Central memory CD8-positive, alpha-beta T cell (primary cell): ENCODE measurements at regions not wholly inside any gene's neighbourhood (a gene's known extent, or its start where the extent isn't known, plus 50 kb on each side); places are given as distances from the start of the nearest gene placed in this dataset.

Experiments used
- ATAC-seq: fragments of 150-1000 bp; cut with Tn5 transposase; replicated peaks from 2 replicates; pipeline ENCODE4 v1.10.0; 2022; ENCODE audit warnings: mild to moderate bottlenecking, moderate FRiP score, moderate number of reproducible peaks; ENCODE audit not compliant: poor library complexity, severe bottlenecking; ENCODE audit errors: extremely low read depth
- DNase-seq, 2 donors: peaks; one replicate each; pipeline ENCODE4 v3.0.0; 2021; ENCODE audit warnings: low spot score in 2 of 2
- H3K27ac Mint-ChIP-seq: one replicate; pipeline ENCODE4 v1.8.0; 2022; ENCODE audit warnings: low read depth, mild to moderate bottlenecking, moderate library complexity, mixed read lengths
- H3K27me3 Mint-ChIP-seq: one replicate; pipeline ENCODE4 v1.8.0; 2022; ENCODE audit warnings: mixed read lengths
- H3K36me3 Mint-ChIP-seq: one replicate; pipeline ENCODE4 v1.8.0; 2022; ENCODE audit warnings: mild to moderate bottlenecking, moderate library complexity, mixed read lengths; ENCODE audit not compliant: insufficient read depth
- H3K4me1 Mint-ChIP-seq: one replicate; pipeline ENCODE4 v1.8.0; 2022; ENCODE audit warnings: mixed read lengths
- H3K4me3 Mint-ChIP-seq: one replicate; pipeline ENCODE4 v1.8.0; 2022; ENCODE audit warnings: mild to moderate bottlenecking, moderate library complexity, mixed read lengths
- H3K9me3 Mint-ChIP-seq: one replicate; pipeline ENCODE4 v1.8.0; 2022; ENCODE audit warnings: mixed read lengths

DNA sequence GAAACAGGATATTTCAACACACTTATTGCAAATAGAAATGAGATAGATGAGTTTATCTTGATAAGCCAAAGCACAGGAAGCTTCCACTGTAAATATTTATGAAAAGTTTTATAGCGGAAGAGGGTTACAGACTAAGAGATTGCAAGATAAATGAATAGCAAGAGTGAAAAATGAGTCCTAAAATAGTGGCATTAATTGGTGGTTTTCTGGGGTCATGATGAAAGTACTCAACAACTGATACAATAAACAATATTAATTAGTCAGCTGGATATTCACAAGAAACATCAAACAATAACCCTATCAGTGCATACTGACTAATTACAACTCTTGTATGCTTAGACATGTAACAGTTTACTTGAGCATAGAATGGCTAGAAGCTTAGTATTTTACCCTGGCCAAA lies 154.8 kb upstream of the CHODL start:
- Mint-ChIP-seq H3K36me3 (no peaks in the 10 kb centered on the region), H3K27ac (no peak overlapping the region), H3K27me3 (no peaks in the 10 kb centered on the region), H3K4me1 (no peaks in the 10 kb centered on the region), H3K4me3 (no peak overlapping the region), H3K9me3 (peaks cover 39% of the 10 kb centered on the region)
- DNase-seq = no peak
- no peak for ATAC-seq

DNA sequence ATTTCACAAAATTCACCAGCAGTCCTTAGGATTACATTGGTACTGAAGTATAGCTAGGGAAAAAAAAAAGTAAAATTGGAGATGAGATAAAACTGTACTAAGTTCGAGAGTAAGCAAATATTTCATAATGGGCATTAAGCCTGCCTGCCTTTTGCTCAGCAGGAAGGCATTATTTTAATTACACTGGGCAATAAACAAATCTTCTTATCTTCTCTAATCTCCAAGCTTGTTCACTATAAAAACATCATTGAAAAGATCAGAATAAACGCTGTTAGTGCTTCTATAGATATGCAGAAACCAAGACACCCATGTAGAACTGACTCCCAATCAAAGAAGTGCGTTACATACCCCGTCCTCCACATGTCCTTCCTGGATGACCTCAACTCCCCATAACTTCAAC lies 174.2 kb upstream of the CHODL start:
- Mint-ChIP-seq H3K36me3 (no peaks in the 10 kb centered on the region), H3K4me3 (no peak overlapping the region), H3K27me3 (no peaks in the 10 kb centered on the region), H3K9me3 (peaks cover 10% of the 10 kb centered on the region), H3K4me1 (no peaks in the 10 kb centered on the region), H3K27ac (no peak overlapping the region)
- ATAC-seq (no peak), DNase-seq (no peak)

GRCh38 chr21:18069875-18070274 lies 174.8 kb upstream of the CHODL start:
- DNase-seq (no peak), ATAC-seq (no peak)
- no peaks in the 10 kb centered on the region for H3K36me3 Mint-ChIP-seq
- no peak overlapping the region for H3K4me3 Mint-ChIP-seq
- no peak overlapping the region for H3K27ac Mint-ChIP-seq
- no peaks in the 10 kb centered on the region for H3K27me3 Mint-ChIP-seq
- H3K4me1 Mint-ChIP-seq = no peaks in the 10 kb centered on the region
- peaks cover 10% of the 10 kb centered on the region for H3K9me3 Mint-ChIP-seq

DNA sequence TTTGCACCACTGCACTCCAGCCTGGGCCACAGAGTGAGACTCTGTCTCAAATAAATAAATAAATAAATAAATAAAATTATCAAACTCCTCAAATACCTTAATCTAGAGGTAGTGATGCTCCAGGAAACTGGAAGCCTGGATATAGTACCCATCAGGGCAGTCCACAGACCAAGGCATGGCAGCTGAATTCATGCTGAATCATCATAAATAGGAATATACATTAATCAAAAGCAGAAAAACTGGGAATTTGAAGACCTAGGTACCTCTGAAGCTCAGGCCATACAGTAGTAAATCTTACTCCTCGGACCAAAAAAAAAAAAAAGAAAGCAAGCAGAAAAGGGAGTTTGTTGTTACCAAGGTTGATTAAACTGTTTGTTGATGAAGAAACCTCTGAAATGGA lies 184.2 kb upstream of the CHODL start:
- DNase-seq (no peak), ATAC-seq (no peak)
- H3K4me1 Mint-ChIP-seq = no peaks in the 10 kb centered on the region
- no peak overlapping the region for H3K4me3 Mint-ChIP-seq
- no peak overlapping the region for H3K27ac Mint-ChIP-seq
- H3K36me3 Mint-ChIP-seq = no peaks in the 10 kb centered on the region
- H3K9me3 Mint-ChIP-seq = peaks cover 11% of the 10 kb centered on the region
- no peaks in the 10 kb centered on the region for H3K27me3 Mint-ChIP-seq

DNA sequence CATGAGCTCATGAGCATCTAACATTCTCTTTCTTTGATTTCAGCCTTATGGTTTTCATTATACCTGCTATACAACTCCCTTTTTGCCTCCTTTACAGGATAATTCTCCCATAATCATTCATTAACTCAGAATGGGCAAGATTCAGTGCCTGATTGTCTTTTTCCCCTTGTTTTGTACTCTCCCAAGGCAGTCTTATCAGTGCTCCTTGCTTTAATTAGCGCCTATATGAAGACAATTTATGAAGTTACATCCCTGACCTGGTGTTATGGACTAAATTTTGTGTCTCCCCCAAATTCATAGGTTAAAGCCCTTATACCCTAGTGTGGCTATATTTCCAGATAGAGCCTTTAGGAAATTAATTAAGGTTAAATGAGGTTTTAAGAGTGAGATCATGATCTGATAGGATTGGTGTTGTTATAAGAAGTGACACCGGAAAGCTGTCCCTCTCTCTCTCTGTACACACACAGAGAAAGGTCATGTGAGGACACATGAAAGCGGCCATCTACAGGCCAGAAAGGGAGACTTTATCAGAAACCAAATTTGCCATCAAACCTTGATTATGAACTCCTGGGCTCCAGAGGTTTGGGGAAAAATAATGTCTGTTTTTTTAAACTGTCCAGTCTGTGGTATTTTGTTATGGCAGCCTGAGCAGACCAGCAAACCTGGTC lies 185.8 kb upstream of the CHODL start:
- Mint-ChIP-seq H3K27me3 (no peaks in the 10 kb centered on the region), H3K27ac (no peak overlapping the region), H3K9me3 (peaks cover 9% of the 10 kb centered on the region), H3K36me3 (no peaks in the 10 kb centered on the region), H3K4me3 (no peak overlapping the region), H3K4me1 (no peaks in the 10 kb centered on the region)
- ATAC-seq (no peak), DNase-seq (no peak)

GRCh38 chr21:18053151-18053550 lies 191.5 kb upstream of the CHODL start:
- Mint-ChIP-seq H3K4me3 (no peak overlapping the region), H3K4me1 (no peaks in the 10 kb centered on the region), H3K27me3 (no peaks in the 10 kb centered on the region), H3K27ac (no peak overlapping the region), H3K9me3 (peaks cover 10% of the 10 kb centered on the region), H3K36me3 (no peaks in the 10 kb centered on the region)
- ATAC-seq (no peak), DNase-seq (no peak)

DNA sequence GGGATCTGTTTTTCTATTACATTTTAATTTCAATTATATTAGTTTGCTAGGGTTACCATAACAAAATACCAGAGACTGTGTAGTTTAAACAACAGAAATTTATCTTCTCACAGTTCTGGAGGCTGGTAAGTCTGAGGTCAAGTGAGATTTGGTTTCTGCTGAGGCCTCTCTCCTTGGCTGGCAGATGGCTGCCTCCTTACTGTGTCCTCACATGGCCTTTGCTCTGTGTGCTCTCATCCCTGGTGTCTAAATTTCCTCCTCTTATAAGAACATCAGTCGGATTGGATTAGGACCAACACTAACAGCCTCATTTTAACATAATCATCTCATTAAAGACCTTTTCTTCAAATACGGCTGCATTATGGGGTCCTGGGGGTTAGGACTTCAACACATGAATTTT lies 195.2 kb upstream of the CHODL start:
- Mint-ChIP-seq H3K9me3 (peaks cover 10% of the 10 kb centered on the region), H3K4me1 (no peaks in the 10 kb centered on the region), H3K27ac (no peak overlapping the region), H3K4me3 (no peak overlapping the region), H3K27me3 (no peaks in the 10 kb centered on the region), H3K36me3 (no peaks in the 10 kb centered on the region)
- DNase-seq (no peak), ATAC-seq (no peak)

- Mint-ChIP-seq H3K4me3 (no peak overlapping the region), H3K27ac (no peak overlapping the region), H3K9me3 (no peaks in the 10 kb centered on the region), H3K36me3 (no peaks in the 10 kb centered on the region), H3K4me1 (no peaks in the 10 kb centered on the region), H3K27me3 (no peaks in the 10 kb centered on the region)
- no peak for DNase-seq
- no peak for ATAC-seq
These were observed 203.6 kb upstream of the CHODL start for GRCh38 chr21:18041012-18041411.

DNA sequence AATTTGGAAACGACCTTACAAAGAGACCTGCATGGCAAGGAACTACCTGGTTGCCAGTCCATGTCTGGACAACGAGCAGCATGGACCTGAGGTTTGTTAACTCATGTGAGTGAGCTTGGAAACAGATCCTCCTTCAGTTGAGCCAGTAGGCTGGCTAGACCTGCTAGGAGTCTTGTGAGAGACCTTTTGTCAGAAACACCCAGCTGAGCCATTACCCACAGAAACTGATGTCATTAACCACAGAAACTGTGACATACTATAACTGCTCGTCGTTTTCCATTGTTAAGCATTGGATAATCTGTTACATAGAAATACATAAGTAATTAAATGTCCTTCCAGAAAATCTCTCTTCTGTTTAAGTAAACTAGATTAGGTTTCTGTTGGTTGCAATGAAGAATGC lies 211.1 kb upstream of the C21orf91 start:
- H3K27ac Mint-ChIP-seq = no peak overlapping the region
- no peaks in the 10 kb centered on the region for H3K9me3 Mint-ChIP-seq
- DNase-seq (no peak), ATAC-seq (no peak)
- H3K4me3 Mint-ChIP-seq = no peak overlapping the region
- H3K27me3 Mint-ChIP-seq = no peaks in the 10 kb centered on the region
- no peaks in the 10 kb centered on the region for H3K4me1 Mint-ChIP-seq
- no peaks in the 10 kb centered on the region for H3K36me3 Mint-ChIP-seq

GRCh38 chr21:18026359-18026758 lies 207.2 kb upstream of the C21orf91 start:
- DNase-seq (no peak), ATAC-seq (no peak)
- no peak overlapping the region for H3K4me3 Mint-ChIP-seq

GRCh38 chr21:18023711-18024110 lies 204.6 kb upstream of the C21orf91 start:
- Mint-ChIP-seq H3K9me3 (no peaks in the 10 kb centered on the region), H3K4me1 (no peaks in the 10 kb centered on the region), H3K36me3 (no peaks in the 10 kb centered on the region), H3K27me3 (no peaks in the 10 kb centered on the region), H3K4me3 (no peak overlapping the region), H3K27ac (no peak overlapping the region)
- ATAC-seq (no peak), DNase-seq (no peak)

More at GRCh38 chr21:18026359-18026758, 207.2 kb upstream of the C21orf91 start:
- Mint-ChIP-seq H3K36me3 (no peaks in the 10 kb centered on the region), H3K9me3 (no peaks in the 10 kb centered on the region), H3K27me3 (no peaks in the 10 kb centered on the region), H3K27ac (no peak overlapping the region), H3K4me1 (no peaks in the 10 kb centered on the region)

DNA sequence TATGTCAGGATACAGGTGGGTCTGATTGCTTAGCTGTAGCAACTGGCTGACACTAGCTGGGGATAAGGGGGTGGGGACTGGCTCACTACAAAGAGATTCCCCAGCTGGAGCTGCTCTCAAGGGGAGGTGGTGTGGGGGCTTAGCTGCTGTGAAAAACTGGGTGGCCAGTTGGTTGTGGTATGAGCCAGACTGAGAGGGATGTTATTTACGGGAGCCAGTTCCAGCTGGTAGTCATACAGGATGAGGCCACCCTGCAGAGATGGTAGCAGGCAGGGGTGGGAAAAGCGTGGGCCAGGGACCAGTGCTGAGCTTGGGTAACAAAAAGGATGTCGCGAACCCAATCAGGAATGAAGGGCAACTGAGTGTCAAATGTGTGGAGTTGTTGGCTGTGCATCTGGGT lies 204.0 kb upstream of the C21orf91 start:
- H3K4me3 Mint-ChIP-seq = no peak overlapping the region
- no peaks in the 10 kb centered on the region for H3K27me3 Mint-ChIP-seq
- no peaks in the 10 kb centered on the region for H3K36me3 Mint-ChIP-seq
- no peaks in the 10 kb centered on the region for H3K4me1 Mint-ChIP-seq
- H3K27ac Mint-ChIP-seq = no peak overlapping the region
- H3K9me3 Mint-ChIP-seq = no peaks in the 10 kb centered on the region
- DNase-seq (no peak), ATAC-seq (no peak)

DNA sequence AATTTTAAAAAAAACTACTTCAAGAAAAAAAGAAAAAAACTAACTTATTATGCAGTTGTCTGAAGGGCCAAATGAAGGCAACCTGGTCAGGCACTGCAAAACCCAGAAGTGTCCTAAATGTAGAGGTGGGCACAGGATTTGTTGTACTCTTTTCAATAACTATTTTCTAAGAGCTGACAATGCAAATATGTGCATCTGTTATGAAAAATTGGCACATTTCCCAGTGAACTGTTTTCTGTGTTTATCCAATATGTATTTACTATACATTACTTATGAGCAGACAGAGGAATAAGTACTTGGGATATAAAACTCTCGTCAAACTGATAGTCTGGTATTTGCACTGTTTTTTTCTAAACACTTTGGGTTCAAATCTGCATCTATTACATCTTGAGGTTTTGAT lies 188.0 kb upstream of the C21orf91 start:
- Mint-ChIP-seq H3K9me3 (no peaks in the 10 kb centered on the region), H3K4me1 (no peaks in the 10 kb centered on the region), H3K27me3 (no peaks in the 10 kb centered on the region), H3K27ac (no peak overlapping the region), H3K36me3 (no peaks in the 10 kb centered on the region), H3K4me3 (no peak overlapping the region)
- ATAC-seq (no peak), DNase-seq (no peak)

DNA sequence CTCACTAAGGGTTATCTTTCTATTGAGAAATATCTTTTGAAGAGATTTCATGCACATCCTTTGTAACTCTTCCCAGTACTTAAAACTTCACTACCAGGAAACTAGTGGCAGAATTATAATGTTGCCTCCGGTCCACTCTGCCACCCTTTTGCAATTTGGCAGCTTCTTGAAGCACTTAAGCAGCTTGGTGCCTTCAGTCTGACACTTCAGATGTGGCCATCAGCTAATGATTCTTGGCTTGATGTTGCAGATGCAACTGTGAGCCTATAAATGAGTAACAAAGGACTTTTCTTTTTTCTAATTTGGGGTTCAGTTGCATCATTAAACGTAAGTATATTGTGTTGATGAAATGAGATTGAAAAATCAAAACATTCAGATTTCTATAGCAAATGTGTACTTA lies 187.5 kb upstream of the C21orf91 start:
- no peaks in the 10 kb centered on the region for H3K27me3 Mint-ChIP-seq
- no peak overlapping the region for H3K27ac Mint-ChIP-seq
- no peak for DNase-seq
- no peak for ATAC-seq
- no peaks in the 10 kb centered on the region for H3K36me3 Mint-ChIP-seq
- H3K4me3 Mint-ChIP-seq = no peak overlapping the region
- H3K9me3 Mint-ChIP-seq = no peaks in the 10 kb centered on the region
- no peaks in the 10 kb centered on the region for H3K4me1 Mint-ChIP-seq
